ENCODE measurements at regions not wholly inside any gene's neighbourhood (a gene's known extent, or its start where the extent isn't known, plus 50 kb on each side); places are given as distances from the start of the nearest gene placed in this dataset.

- TF ChIP-seq CTCF (conservative IDR thresholded peaks at IDR 0.05; ENCODE audit: low read depth, low read length): no peak
- no peak overlapping the region for H3K4me3 ChIP-seq (ENCODE audit: low read depth, low read length)
- DNase-seq (ENCODE audit: low read depth): no peak
Observed at GRCh38 chr10:128957221-128957620, 509.8 kb upstream of the MGMT start.

- TF ChIP-seq CTCF (conservative IDR thresholded peaks at IDR 0.05; ENCODE audit: low read depth, low read length): no peak
- H3K4me3 ChIP-seq (ENCODE audit: low read depth, low read length): no peak overlapping the region
- no peak for DNase-seq (ENCODE audit: low read depth)
Observed at GRCh38 chr10:128958834-128959690, 508.0 kb upstream of the MGMT start.

- DNase-seq (ENCODE audit: low read depth): no peak
- no peak overlapping the region for H3K4me3 ChIP-seq (ENCODE audit: low read depth, low read length)
- TF ChIP-seq CTCF (conservative IDR thresholded peaks at IDR 0.05; ENCODE audit: low read depth, low read length): no peak
Observed at GRCh38 chr10:128959746-128960145, 507.3 kb upstream of the MGMT start.

GRCh38 chr10:128960517-128960916 is 506.5 kb upstream of the MGMT start:
- no peak for TF ChIP-seq CTCF (conservative IDR thresholded peaks at IDR 0.05; ENCODE audit: low read depth, low read length)
- no peak for DNase-seq (ENCODE audit: low read depth)
- no peak overlapping the region for H3K4me3 ChIP-seq (ENCODE audit: low read depth, low read length)

- DNase-seq (ENCODE audit: low read depth): no peak
- TF ChIP-seq CTCF (conservative IDR thresholded peaks at IDR 0.05; ENCODE audit: low read depth, low read length): no peak
- no peak overlapping the region for H3K4me3 ChIP-seq (ENCODE audit: low read depth, low read length)
Observed at GRCh38 chr10:128962182-128962581, 504.9 kb upstream of the MGMT start.

GRCh38 chr10:128963211-128964099 is 503.6 kb upstream of the MGMT start:
- DNase-seq (ENCODE audit: low read depth): no peak
- H3K4me3 ChIP-seq (ENCODE audit: low read depth, low read length): no peak overlapping the region
- TF ChIP-seq CTCF (conservative IDR thresholded peaks at IDR 0.05; ENCODE audit: low read depth, low read length): no peak
